HepG2 (cell line): ENCODE measurements at regions not wholly inside any gene's neighbourhood (a gene's known extent, or its start where the extent isn't known, plus 50 kb on each side); places are given as distances from the start of the nearest gene placed in this dataset.

Experiments
- ATAC-seq: fragments of 200-7000 bp; cut with Tn5 transposase; 3 replicates; pipeline ENCODE4 v1.9.1; 2020; ENCODE audit warnings: mild to moderate bottlenecking, moderate library complexity
- BruUV-seq: library from RNA; stranded (reverse); fragments of 400-500 nt; replicated peaks from 2 replicates; lab custom pipeline; 2021; lab: Mats Ljungman, UMichigan
- CTCF ChIA-PET: fragments of 300-600 bp; formaldehyde crosslinking; extraction: SDS; loops from one replicate; lab custom pipeline; 2021; ENCODE audit warnings: low total read pairs, inconsistent platforms, low intra/inter-chr PET ratio; lab: Yijun Ruan, JAX
- POLR2A ChIA-PET: fragments of 350-600 bp; sonication (Branson Sonifier 250); formaldehyde crosslinking; loops from one replicate; lab custom pipeline; 2020; ENCODE audit warnings: antibody characterized with exemption, inconsistent platforms; lab: Yijun Ruan, JAX
- DNase-seq: peaks from one replicate; pipeline ENCODE4 v3.0.0-alpha.2; 2015; ENCODE audit warnings: low spot score
- FAIRE-seq: peaks from 3 replicates; lab custom pipeline; 2011; peaks lifted over from hg19 to GRCh38; lab: Jason Lieb, UNC
- H2AFZ ChIP-seq: one replicate; pipeline ENCODE4 v1.6.1; 2011; ENCODE audit warnings: low read length, inconsistent platforms
- H3K27ac ChIP-seq: fragments of 300-600 bp; 3 replicates; pipeline ENCODE4 v1.8.0; 2011; ENCODE audit warnings: mixed run types, mild to moderate bottlenecking, mixed read lengths, low read length, inconsistent platforms; ENCODE audit not compliant: insufficient read depth; ENCODE audit errors: extremely low read length
- H3K27me3 ChIP-seq, 2 experiments: fragments of 200-600 bp in 1 of 2; 2 replicates in 1 of 2; 3 replicates in 1 of 2; pipeline versions ENCODE4 v1.6.0 to v1.8.0; 2011; ENCODE audit warnings: low read length in 2 of 2, mild to moderate bottlenecking in 2 of 2, moderate library complexity in 2 of 2, inconsistent platforms in 1 of 2; ENCODE audit not compliant: insufficient read depth in 2 of 2, control insufficient read depth in 1 of 2
- H3K36me3 ChIP-seq, 2 experiments: fragments of 200-600 bp in 1 of 2; replicated peaks in 1 of 2; 2 replicates in 1 of 2; 3 replicates in 1 of 2; pipeline versions ENCODE4 v1.5.1 to v1.8.0; 2011; ENCODE audit warnings: low read length in 2 of 2, inconsistent platforms in 1 of 2; ENCODE audit not compliant: insufficient read depth in 2 of 2, control insufficient read depth in 1 of 2
- H3K4me1 ChIP-seq: 2 replicates; pipeline ENCODE4 v1.5.1; 2012; ENCODE audit warnings: low read length, inconsistent platforms; ENCODE audit not compliant: insufficient read depth
- H3K4me2 ChIP-seq: 2 replicates; pipeline ENCODE4 v1.6.0; 2011; ENCODE audit warnings: low read depth, low read length, inconsistent platforms
- H3K4me3 ChIP-seq, 3 experiments: fragments of 200-600 bp in 1 of 3; sonication (generic), shearing (Covaris generic) in 1 of 3; replicated peaks in 1 of 3; 2 replicates each; pipeline ENCODE4 v1.5.1; 2011 to 2016; ENCODE audit warnings: low read length in 3 of 3, inconsistent platforms in 2 of 3, low read depth in 2 of 3, mild to moderate bottlenecking in 2 of 3, control low read depth in 1 of 3, mixed read lengths in 1 of 3; ENCODE audit not compliant: insufficient read depth in 1 of 3
- H3K79me2 ChIP-seq: one replicate; pipeline ENCODE4 v1.6.1; 2011; ENCODE audit warnings: low read length, inconsistent platforms; ENCODE audit not compliant: insufficient read depth
- H3K9ac ChIP-seq: 2 replicates; pipeline ENCODE4 v1.6.0; 2011; ENCODE audit warnings: mild to moderate bottlenecking, low read depth, low read length, inconsistent platforms; ENCODE audit not compliant: insufficient read depth
- H3K9me3 ChIP-seq: 2 replicates; pipeline ENCODE4 v1.5.1; 2012; ENCODE audit warnings: mild to moderate bottlenecking, low read length
- H4K20me1 ChIP-seq: 2 replicates; pipeline ENCODE4 v1.6.0; 2011; ENCODE audit warnings: inconsistent platforms, mild to moderate bottlenecking, low read length, moderate library complexity; ENCODE audit not compliant: insufficient read depth
- AHR ChIP-seq: IDR thresholded peaks from 2 replicates; pipeline ENCODE4 v1.6.1; 2018; ENCODE audit warnings: missing genetic modification reagents, missing compliant biosample characterization
- CTCF ChIP-seq: sonication (generic); formaldehyde crosslinking; IDR thresholded peaks from 2 replicates; pipeline ENCODE4 v1.5.0; 2020; ENCODE audit warnings: mild to moderate bottlenecking, missing genetic modification reagents, moderate library complexity
- GFI1 ChIP-seq: sonication (generic); formaldehyde crosslinking; IDR thresholded peaks from 2 replicates; pipeline ENCODE4 v1.5.0; 2020; ENCODE audit warnings: missing genetic modification reagents, mild to moderate bottlenecking, borderline replicate concordance
- GTF2F1 ChIP-seq: fragments of 150-350 bp; IDR thresholded peaks from 2 replicates; pipeline ENCODE4 v1.6.1; 2014; ENCODE audit warnings: low read length
- GTF3A ChIP-seq: sonication (generic); formaldehyde crosslinking; conservative IDR thresholded peaks from 2 replicates; pipeline ENCODE4 v1.4.0; 2020; ENCODE audit warnings: mild to moderate bottlenecking, missing genetic modification reagents
- HNRNPLL ChIP-seq: fragments of 200-400 bp; formaldehyde crosslinking; IDR thresholded peaks from 2 replicates; pipeline ENCODE4 v1.6.1; 2017; ENCODE audit warnings: mild to moderate bottlenecking, low read depth, low read length; ENCODE audit not compliant: poor library complexity, severe bottlenecking
- IKZF4 ChIP-seq: sonication (generic); formaldehyde crosslinking; IDR thresholded peaks from 2 replicates; pipeline ENCODE4 v1.5.1; 2020; ENCODE audit warnings: borderline replicate concordance, mild to moderate bottlenecking, low read depth, missing genetic modification reagents; ENCODE audit errors: not compliant biosample characterization
- NR2C2 ChIP-seq: sonication (generic); formaldehyde crosslinking; IDR thresholded peaks from 2 replicates; pipeline ENCODE4 v1.4.0; 2020; ENCODE audit warnings: missing genetic modification reagents, mild to moderate bottlenecking, moderate library complexity, borderline replicate concordance
- SAFB2 ChIP-seq: sonication (generic); formaldehyde crosslinking; IDR thresholded peaks from 2 replicates; pipeline ENCODE4 v1.5.1; 2020; ENCODE audit warnings: missing genetic modification reagents, low read depth, mild to moderate bottlenecking, borderline replicate concordance
- SALL1 ChIP-seq: sonication (generic); formaldehyde crosslinking; IDR thresholded peaks from 2 replicates; pipeline ENCODE4 v1.8.0; 2022; ENCODE audit warnings: mild to moderate bottlenecking, missing genetic modification reagents
- ZNF296 ChIP-seq: sonication (generic); formaldehyde crosslinking; conservative IDR thresholded peaks from 2 replicates; pipeline ENCODE4 v1.5.0; 2020; ENCODE audit warnings: mild to moderate bottlenecking, missing genetic modification reagents
- ZNF432 ChIP-seq: sonication (generic); formaldehyde crosslinking; IDR thresholded peaks from 2 replicates; pipeline ENCODE4 v1.5.0; 2020; ENCODE audit warnings: missing genetic modification reagents, mild to moderate bottlenecking, borderline replicate concordance
- ZNF441 ChIP-seq: sonication (generic); formaldehyde crosslinking; IDR thresholded peaks from 2 replicates; pipeline ENCODE4 v1.7.0; 2021; ENCODE audit warnings: missing genetic modification reagents, borderline replicate concordance
- ZNF512B ChIP-seq: sonication (generic); formaldehyde crosslinking; IDR thresholded peaks from 2 replicates; pipeline ENCODE4 v1.5.1; 2020; ENCODE audit warnings: missing genetic modification reagents, mild to moderate bottlenecking, borderline replicate concordance
- ZNF552 ChIP-seq: sonication (generic); formaldehyde crosslinking; IDR thresholded peaks from 2 replicates; pipeline ENCODE4 v1.9.0; 2022; ENCODE audit warnings: missing genetic modification reagents, mild to moderate bottlenecking, borderline replicate concordance
- ZNF781 ChIP-seq: sonication (generic); formaldehyde crosslinking; IDR thresholded peaks from 2 replicates; pipeline ENCODE4 v1.5.1; 2020; ENCODE audit warnings: borderline replicate concordance, mild to moderate bottlenecking, missing genetic modification reagents; ENCODE audit errors: not compliant biosample characterization
- ZNF891 ChIP-seq: sonication (generic); formaldehyde crosslinking; IDR thresholded peaks from 2 replicates; pipeline ENCODE4 v1.5.0; 2020; ENCODE audit warnings: mild to moderate bottlenecking, missing genetic modification reagents
- whole genome bisulfite sequencing: methylation state at CpG from one replicate; pipeline ENCODE4 v1.1.6; 2017; ENCODE audit warnings: low lambda C conversion rate; 5-methylcytosine and 5-hydroxymethylcytosine counted together
- in situ Hi-C: cut with HindIII; loops from 2 replicates; pipeline ENCODE4 v1.10.0; 2017; ENCODE audit warnings: low pct_unique_long_range_greater_than_20kb; ENCODE audit not compliant: extremely low pct_ligation_motif_present
- intact Hi-C: fragments of 100-400 bp; cut with micrococcal nuclease; formaldehyde crosslinking; loops from one replicate; pipeline ENCODE4 v1.10.0; 2022; ENCODE audit not compliant: unreplicated experiment
- TF ChIP-seq, protein P1 (sequence below): sonication (generic); formaldehyde crosslinking; IDR thresholded peaks from 2 replicates; pipeline ENCODE4 v1.5.0; 2020; ENCODE audit warnings: missing genetic modification reagents

DNA sequence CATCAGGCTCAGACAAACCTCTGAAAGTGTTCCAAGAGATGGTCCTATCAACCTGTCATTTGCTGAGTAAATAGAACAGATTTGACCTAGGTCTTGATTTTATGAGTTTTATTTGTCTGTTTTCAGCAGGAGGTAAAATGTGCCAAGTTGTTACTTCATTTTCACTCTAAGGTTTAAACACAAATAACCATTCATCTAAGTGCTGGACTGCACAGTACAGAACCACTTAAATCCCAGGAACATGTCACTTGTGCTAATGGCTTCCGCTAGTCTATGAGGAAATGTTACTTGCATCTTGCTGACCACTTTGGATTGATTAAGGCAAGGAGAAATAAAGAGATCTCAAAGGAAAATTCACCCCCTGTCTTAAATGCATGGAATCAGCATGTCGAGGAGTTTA is 660.7 kb downstream of the SMARCA1 start:
- Histone ChIP-seq H3K4me1 (no peaks in the 10 kb centered on the region), H3K27me3 (no peaks in the 10 kb centered on the region), H3K36me3 (no peaks in the 10 kb centered on the region), H3K9me3 (no peaks in the 10 kb centered on the region; the same call in 1 of the 2 replicates), H3K4me3 (no peak overlapping the region), H3K79me2 (no peaks in the 10 kb centered on the region), H3K4me2 (no peak overlapping the region), H3K27ac (no peak overlapping the region), H2AFZ (no peak overlapping the region), H3K9ac (no peak overlapping the region), H4K20me1 (no peaks in the 10 kb centered on the region)
- BruUV-seq = no TSS peak
- POLR2A ChIA-PET = no interaction called here
- no peak for TF ChIP-seq NR2C2
- no peak for TF ChIP-seq CTCF (CRISPR knock-in tag)
- no peak for TF ChIP-seq ZNF432 (CRISPR knock-in tag)
- no peak for TF ChIP-seq ZNF552 (CRISPR knock-in tag)
- no peak for TF ChIP-seq AHR (CRISPR knock-in tag)
- no peak for TF ChIP-seq IKZF4 (CRISPR knock-in tag)
- TF ChIP-seq ZNF296 (CRISPR knock-in tag) = no peak
- TF ChIP-seq, protein P1, sequence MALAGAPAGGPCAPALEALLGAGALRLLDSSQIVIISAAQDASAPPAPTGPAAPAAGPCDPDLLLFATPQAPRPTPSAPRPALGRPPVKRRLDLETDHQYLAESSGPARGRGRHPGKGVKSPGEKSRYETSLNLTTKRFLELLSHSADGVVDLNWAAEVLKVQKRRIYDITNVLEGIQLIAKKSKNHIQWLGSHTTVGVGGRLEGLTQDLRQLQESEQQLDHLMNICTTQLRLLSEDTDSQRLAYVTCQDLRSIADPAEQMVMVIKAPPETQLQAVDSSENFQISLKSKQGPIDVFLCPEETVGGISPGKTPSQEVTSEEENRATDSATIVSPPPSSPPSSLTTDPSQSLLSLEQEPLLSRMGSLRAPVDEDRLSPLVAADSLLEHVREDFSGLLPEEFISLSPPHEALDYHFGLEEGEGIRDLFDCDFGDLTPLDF (CRISPR knock-in tag) = no peak
- TF ChIP-seq ZNF781 (CRISPR knock-in tag) = no peak
- no peak for TF ChIP-seq SAFB2
- no peak for TF ChIP-seq GTF2F1
- TF ChIP-seq GTF3A = no peak
- TF ChIP-seq ZNF891 = no peak
- TF ChIP-seq ZNF512B (CRISPR knock-in tag) = no peak
- no peak for TF ChIP-seq GFI1 (CRISPR knock-in tag)
- no peak for TF ChIP-seq HNRNPLL
- no peak for TF ChIP-seq SALL1
- no peak for TF ChIP-seq ZNF441 (CRISPR knock-in tag)
- FAIRE-seq (no peak), ATAC-seq (no peak), DNase-seq (no peak)
- in situ Hi-C loops = no loop called here
- WGBS = 88% methylated on average over 2 of the region's 2 CpGs
- intact Hi-C loops = no loop called here
- CTCF ChIA-PET = no interaction called here
